ENCODE measurements at regions not wholly inside any gene's neighbourhood (a gene's known extent, or its start where the extent isn't known, plus 50 kb on each side); places are given as distances from the start of the nearest gene placed in this dataset.

- H3K4me1 Mint-ChIP-seq (ENCODE audit: low read depth) = no peaks in the 10 kb centered on the region
- H3K36me3 Mint-ChIP-seq (ENCODE audit: low read depth) = no peaks in the 10 kb centered on the region
- H3K4me3 Mint-ChIP-seq = no peak overlapping the region
- H3K27me3 Mint-ChIP-seq = peaks cover 1% of the 10 kb centered on the region
- H3K27ac Mint-ChIP-seq = no peak overlapping the region
- no peaks in the 10 kb centered on the region for H3K9me3 Mint-ChIP-seq
- intact Hi-C loops (cut with micrococcal nuclease) = no loop called here
Observed at GRCh38 chr5:174428895-174429294, 295.5 kb upstream of the MSX2 start.

GRCh38 chr5:174430940-174431339, 293.4 kb upstream of the MSX2 start:
- H3K4me1 Mint-ChIP-seq (ENCODE audit: low read depth) = no peaks in the 10 kb centered on the region

DNA sequence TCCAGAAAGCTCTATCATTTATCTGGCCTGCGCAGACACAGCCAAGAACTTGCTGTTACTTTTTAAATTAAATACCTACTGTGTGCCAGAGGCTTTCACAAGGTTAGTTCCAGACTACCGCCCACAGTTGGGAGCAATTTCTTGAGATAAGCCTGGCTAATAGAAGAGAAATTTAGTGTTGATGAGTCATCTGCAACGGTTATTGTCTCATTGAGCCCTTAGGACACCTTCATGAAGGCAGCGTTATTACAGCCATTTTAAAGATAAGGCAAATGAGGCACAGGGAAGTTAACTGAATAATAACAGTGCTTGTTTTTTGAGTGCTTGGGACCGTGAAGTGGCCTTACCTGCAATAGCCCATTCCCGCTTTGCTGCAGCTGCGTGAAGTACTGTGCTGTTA, 292.9 kb upstream of the MSX2 start:
- Mint-ChIP-seq H3K27me3 (no peaks in the 10 kb centered on the region), H3K9me3 (no peaks in the 10 kb centered on the region), H3K36me3 (ENCODE audit: low read depth) (no peaks in the 10 kb centered on the region), H3K4me1 (ENCODE audit: low read depth) (no peaks in the 10 kb centered on the region), H3K27ac (no peak overlapping the region), H3K4me3 (no peak overlapping the region)
- intact Hi-C loops (cut with micrococcal nuclease) = no loop called here

More at GRCh38 chr5:174430940-174431339, 293.4 kb upstream of the MSX2 start:
- no peaks in the 10 kb centered on the region for H3K27me3 Mint-ChIP-seq
- intact Hi-C loops (cut with micrococcal nuclease) = no loop called here
- H3K9me3 Mint-ChIP-seq = no peaks in the 10 kb centered on the region
- no peak overlapping the region for H3K4me3 Mint-ChIP-seq
- H3K36me3 Mint-ChIP-seq (ENCODE audit: low read depth) = no peaks in the 10 kb centered on the region
- H3K27ac Mint-ChIP-seq = no peak overlapping the region

DNA sequence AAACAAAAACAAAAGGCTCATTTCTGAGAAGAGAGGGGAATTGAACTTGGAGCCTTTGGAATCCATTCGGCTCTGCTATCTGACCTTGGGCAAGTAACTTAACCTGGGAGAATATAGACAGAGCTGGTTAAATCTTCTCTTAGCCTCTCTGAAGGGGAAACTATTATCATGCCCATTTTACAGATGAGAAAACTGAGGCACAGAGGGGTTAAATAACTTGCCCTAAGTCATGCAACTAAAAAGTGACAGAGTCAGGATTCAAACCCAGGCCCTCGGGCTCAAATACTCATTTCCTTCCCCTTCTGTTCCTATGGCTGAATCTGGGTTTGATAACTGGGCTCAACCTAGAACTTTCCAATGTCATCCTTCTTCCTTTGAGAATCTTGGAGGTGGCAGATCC, 291.3 kb upstream of the MSX2 start:
- Mint-ChIP-seq H3K27ac (no peak overlapping the region), H3K27me3 (no peaks in the 10 kb centered on the region), H3K4me3 (no peak overlapping the region), H3K4me1 (ENCODE audit: low read depth) (no peaks in the 10 kb centered on the region), H3K36me3 (ENCODE audit: low read depth) (no peaks in the 10 kb centered on the region), H3K9me3 (no peaks in the 10 kb centered on the region)
- intact Hi-C loops (cut with micrococcal nuclease) = no loop called here

GRCh38 chr5:174436750-174437149, 287.6 kb upstream of the MSX2 start:
- intact Hi-C loops (cut with micrococcal nuclease) = no loop called here
- H3K4me1 Mint-ChIP-seq (ENCODE audit: low read depth) = no peaks in the 10 kb centered on the region
- no peaks in the 10 kb centered on the region for H3K9me3 Mint-ChIP-seq
- H3K36me3 Mint-ChIP-seq (ENCODE audit: low read depth) = no peaks in the 10 kb centered on the region
- no peak overlapping the region for H3K27ac Mint-ChIP-seq
- peaks cover 3% of the 10 kb centered on the region for H3K27me3 Mint-ChIP-seq
- no peak overlapping the region for H3K4me3 Mint-ChIP-seq

DNA sequence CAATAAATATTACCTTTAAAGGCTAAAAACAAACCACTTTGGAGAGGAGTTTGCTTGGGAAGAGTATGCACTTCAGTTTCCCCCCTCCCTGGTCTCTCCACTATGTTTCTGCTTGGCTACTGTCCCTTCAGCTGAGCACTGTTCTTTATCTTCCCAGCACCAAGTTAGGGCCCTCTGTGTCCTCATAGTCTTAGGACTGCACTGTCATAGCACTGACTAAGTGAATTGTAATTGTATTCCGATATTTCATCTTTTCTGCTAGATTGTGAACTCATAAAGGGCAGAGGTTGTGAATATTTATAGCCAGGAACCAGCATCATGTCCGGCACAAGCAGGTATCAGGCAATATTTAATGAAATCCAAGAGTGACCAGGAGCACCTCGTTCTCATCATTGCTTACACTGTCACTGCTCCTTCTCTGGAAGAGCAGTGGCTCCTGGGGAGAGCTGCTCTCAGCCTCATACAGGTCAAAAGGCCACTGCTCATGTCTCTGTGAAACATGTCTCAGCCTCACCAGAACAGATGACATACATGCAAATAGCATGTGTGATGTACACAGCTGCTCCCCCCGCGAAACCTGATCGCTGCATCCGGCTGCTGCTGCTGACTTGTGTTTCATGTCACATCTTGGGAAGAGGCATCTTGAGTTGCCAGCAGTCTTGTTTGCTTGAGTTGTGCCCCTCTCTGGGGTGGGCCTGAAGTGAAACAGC, 279.7 kb upstream of the MSX2 start:
- Mint-ChIP-seq H3K27me3 (peaks cover 3% of the 10 kb centered on the region), H3K4me3 (no peak overlapping the region), H3K36me3 (ENCODE audit: low read depth) (no peaks in the 10 kb centered on the region), H3K4me1 (ENCODE audit: low read depth) (no peaks in the 10 kb centered on the region), H3K27ac (no peak overlapping the region), H3K9me3 (no peaks in the 10 kb centered on the region)
- intact Hi-C loops (cut with micrococcal nuclease) = no loop called here

- no peaks in the 10 kb centered on the region for H3K27me3 Mint-ChIP-seq
- no peaks in the 10 kb centered on the region for H3K4me1 Mint-ChIP-seq (ENCODE audit: low read depth)
- H3K36me3 Mint-ChIP-seq (ENCODE audit: low read depth) = no peaks in the 10 kb centered on the region
- H3K9me3 Mint-ChIP-seq = no peaks in the 10 kb centered on the region
- no peak overlapping the region for H3K4me3 Mint-ChIP-seq
- no peak overlapping the region for H3K27ac Mint-ChIP-seq
- intact Hi-C loops (cut with micrococcal nuclease) = no loop called here
Observed at GRCh38 chr5:174446446-174446845, 277.9 kb upstream of the MSX2 start.

DNA sequence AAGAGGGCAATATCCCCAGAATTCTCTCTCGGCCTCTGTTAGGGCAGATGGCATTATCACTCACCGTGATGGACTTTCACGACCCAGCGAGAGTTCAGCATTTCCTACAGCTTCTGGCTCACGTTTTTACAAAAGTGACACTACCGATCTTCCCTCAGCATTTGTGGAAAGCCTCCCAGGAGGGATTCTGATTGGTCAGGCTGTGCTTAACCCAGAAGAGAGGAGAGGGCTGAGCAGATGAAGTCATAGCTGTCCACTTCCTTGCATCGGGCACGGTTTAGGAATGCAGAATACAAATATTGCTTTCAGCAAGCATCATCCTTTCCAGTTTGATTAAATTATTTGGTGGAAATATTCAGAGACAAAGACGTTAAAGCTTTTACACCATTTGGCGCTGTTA, 277.4 kb upstream of the MSX2 start:
- Mint-ChIP-seq H3K36me3 (ENCODE audit: low read depth) (no peaks in the 10 kb centered on the region), H3K4me3 (no peak overlapping the region), H3K9me3 (no peaks in the 10 kb centered on the region), H3K27me3 (no peaks in the 10 kb centered on the region), H3K4me1 (ENCODE audit: low read depth) (no peaks in the 10 kb centered on the region), H3K27ac (no peak overlapping the region)
- intact Hi-C loops (cut with micrococcal nuclease) = no loop called here

- H3K4me3 Mint-ChIP-seq = no peak overlapping the region
- no peak overlapping the region for H3K27ac Mint-ChIP-seq
- no peaks in the 10 kb centered on the region for H3K4me1 Mint-ChIP-seq (ENCODE audit: low read depth)
- no peaks in the 10 kb centered on the region for H3K27me3 Mint-ChIP-seq
- no peaks in the 10 kb centered on the region for H3K36me3 Mint-ChIP-seq (ENCODE audit: low read depth)
- H3K9me3 Mint-ChIP-seq = no peaks in the 10 kb centered on the region
- intact Hi-C loops (cut with micrococcal nuclease) = no loop called here
Observed at GRCh38 chr5:174448041-174448440, 276.3 kb upstream of the MSX2 start.

DNA sequence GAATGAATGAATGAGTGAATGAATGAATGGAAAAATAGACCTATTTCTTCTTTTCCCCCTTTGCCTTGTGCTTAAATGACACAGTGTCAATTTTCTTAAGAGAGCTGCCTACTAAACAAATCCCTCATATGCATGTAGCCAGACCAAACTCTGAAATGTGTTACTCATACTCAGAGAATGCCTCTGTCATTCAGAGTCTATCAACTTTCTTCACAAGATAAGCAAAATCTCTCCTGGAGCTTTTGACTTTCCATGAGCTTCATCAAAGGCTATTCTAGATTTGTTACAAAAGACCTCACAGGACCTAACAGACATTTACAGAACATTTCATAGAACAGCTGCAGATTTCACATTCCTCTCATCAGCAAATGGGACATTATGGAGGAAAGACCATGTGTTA, 275.7 kb upstream of the MSX2 start:
- no peak overlapping the region for H3K27ac Mint-ChIP-seq
- no peaks in the 10 kb centered on the region for H3K27me3 Mint-ChIP-seq
- no peak overlapping the region for H3K4me3 Mint-ChIP-seq
- no peaks in the 10 kb centered on the region for H3K9me3 Mint-ChIP-seq
- no peaks in the 10 kb centered on the region for H3K4me1 Mint-ChIP-seq (ENCODE audit: low read depth)
- no peaks in the 10 kb centered on the region for H3K36me3 Mint-ChIP-seq (ENCODE audit: low read depth)
- intact Hi-C loops (cut with micrococcal nuclease) = no loop called here

GRCh38 chr5:174453690-174454089, 270.7 kb upstream of the MSX2 start:
- Mint-ChIP-seq H3K27me3 (no peaks in the 10 kb centered on the region), H3K27ac (no peak overlapping the region), H3K4me3 (no peak overlapping the region)

DNA sequence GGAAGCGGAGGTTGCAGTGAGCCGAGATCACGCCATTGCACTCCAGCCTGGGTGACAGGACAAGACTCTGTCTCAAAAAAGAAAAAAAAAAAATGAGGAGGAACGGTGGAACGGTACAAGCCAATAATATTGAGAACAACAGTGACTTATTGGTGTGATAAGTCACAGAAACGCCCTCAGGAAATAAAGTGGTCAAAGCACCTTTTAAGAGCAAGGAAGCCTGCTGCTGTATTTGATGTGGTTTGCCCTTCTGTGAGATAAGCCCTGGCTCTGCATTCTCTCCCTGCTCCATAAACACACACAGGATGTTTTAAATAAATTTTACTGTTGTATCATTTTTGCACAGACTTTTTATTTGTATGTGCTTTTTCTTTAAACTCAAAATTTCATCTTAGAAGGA, 269.9 kb upstream of the MSX2 start:
- H3K9me3 Mint-ChIP-seq = no peaks in the 10 kb centered on the region
- H3K36me3 Mint-ChIP-seq (ENCODE audit: low read depth) = no peaks in the 10 kb centered on the region
- H3K4me3 Mint-ChIP-seq = no peak overlapping the region
- intact Hi-C loops (cut with micrococcal nuclease) = no loop called here
- no peaks in the 10 kb centered on the region for H3K27me3 Mint-ChIP-seq
- no peak overlapping the region for H3K27ac Mint-ChIP-seq
- no peaks in the 10 kb centered on the region for H3K4me1 Mint-ChIP-seq (ENCODE audit: low read depth)

More at GRCh38 chr5:174453690-174454089, 270.7 kb upstream of the MSX2 start:
- intact Hi-C loops (cut with micrococcal nuclease) = no loop called here
- Mint-ChIP-seq H3K4me1 (ENCODE audit: low read depth) (no peaks in the 10 kb centered on the region), H3K9me3 (no peaks in the 10 kb centered on the region), H3K36me3 (ENCODE audit: low read depth) (no peaks in the 10 kb centered on the region)

DNA sequence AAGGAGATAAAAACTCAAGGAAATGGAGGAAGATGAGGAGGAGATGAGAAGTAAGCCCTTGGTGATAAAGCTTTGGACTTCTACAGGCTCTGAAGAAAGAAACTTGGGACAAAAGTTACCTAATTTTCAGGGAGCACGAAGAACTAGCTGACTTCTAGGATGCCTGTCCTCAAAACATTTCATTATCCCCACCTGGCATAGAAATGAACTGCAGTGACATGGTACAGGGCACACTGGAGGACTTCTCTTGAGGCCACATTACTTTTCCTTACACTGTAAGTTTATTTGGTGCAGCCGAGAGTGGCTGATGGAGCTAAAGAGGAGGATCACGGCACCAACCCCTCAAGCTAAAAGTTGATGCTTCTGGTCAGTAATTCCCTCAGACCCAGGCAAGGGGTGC, 269.5 kb upstream of the MSX2 start:
- Mint-ChIP-seq H3K4me1 (ENCODE audit: low read depth) (no peaks in the 10 kb centered on the region), H3K36me3 (ENCODE audit: low read depth) (no peaks in the 10 kb centered on the region), H3K27ac (no peak overlapping the region), H3K27me3 (no peaks in the 10 kb centered on the region), H3K4me3 (no peak overlapping the region), H3K9me3 (no peaks in the 10 kb centered on the region)
- intact Hi-C loops (cut with micrococcal nuclease) = no loop called here

DNA sequence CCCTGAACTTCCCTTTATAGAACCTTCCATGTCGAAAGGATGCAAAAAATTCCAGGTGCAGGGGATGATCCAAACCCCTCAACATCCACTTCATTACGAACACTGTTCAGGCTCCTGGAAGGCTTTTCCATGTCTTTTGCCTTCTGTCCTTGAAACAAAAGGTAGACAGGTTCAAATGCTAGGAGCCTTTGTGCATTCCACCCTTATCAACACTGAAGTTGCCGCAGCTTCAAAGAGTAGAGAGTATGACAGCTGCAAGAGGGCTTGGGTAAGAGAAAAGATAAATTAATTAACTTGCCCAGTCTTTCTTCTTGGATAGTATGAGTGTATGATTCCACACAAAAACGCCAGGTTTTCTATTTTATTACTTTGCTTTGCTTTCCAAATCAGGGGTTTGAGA, 269.1 kb upstream of the MSX2 start:
- intact Hi-C loops (cut with micrococcal nuclease) = no loop called here
- Mint-ChIP-seq H3K27ac (no peak overlapping the region), H3K27me3 (peaks cover 1% of the 10 kb centered on the region), H3K4me1 (ENCODE audit: low read depth) (no peaks in the 10 kb centered on the region), H3K9me3 (no peaks in the 10 kb centered on the region), H3K36me3 (ENCODE audit: low read depth) (no peaks in the 10 kb centered on the region), H3K4me3 (no peak overlapping the region)

- intact Hi-C loops (cut with micrococcal nuclease) = no loop called here
- no peaks in the 10 kb centered on the region for H3K9me3 Mint-ChIP-seq
- peaks cover 1% of the 10 kb centered on the region for H3K27me3 Mint-ChIP-seq
- H3K4me1 Mint-ChIP-seq (ENCODE audit: low read depth) = no peaks in the 10 kb centered on the region
- H3K36me3 Mint-ChIP-seq (ENCODE audit: low read depth) = no peaks in the 10 kb centered on the region
- H3K4me3 Mint-ChIP-seq = no peak overlapping the region
- no peak overlapping the region for H3K27ac Mint-ChIP-seq
Observed at GRCh38 chr5:174457141-174457678, 267.2 kb upstream of the MSX2 start.

All from dendritic cell treated with granulocyte-macrophage colony-stimulating factor and Interleukin-4, amounts not matched to agents 40 ng/mL and 50 ng/mL, for 4 days (primary cell).